Small intestine (tissue), 7 donors: ENCODE measurements at regions not wholly inside any gene's neighbourhood (a gene's known extent, or its start where the extent isn't known, plus 50 kb on each side); places are given as distances from the start of the nearest gene placed in this dataset.
A peak's percentile ranks its signal among the peaks of the same experiment; 100 is the strongest.

Experiments
- DNase-seq, 2 donors: peaks; one replicate each; pipeline versions ENCODE4 v3.0.0 to v3.0.0-alpha.2; 2013
- FAIRE-seq: peaks from 2 replicates; lab custom pipeline; 2012; peaks lifted over from hg19 to GRCh38; lab: Jason Lieb, UNC
- H3K27ac ChIP-seq, 3 donors: one replicate each; pipeline ENCODE4 v1.5.1; 2013; ENCODE audit warnings: low read length in 2 of 3, mild to moderate bottlenecking in 2 of 3, control low read depth in 1 of 3, inconsistent platforms in 1 of 3, low read depth in 1 of 3, moderate library complexity in 1 of 3
- H3K27me3 ChIP-seq, 3 donors: one replicate each; pipeline ENCODE4 v1.6.1; 2013; ENCODE audit warnings: low read length in 3 of 3, inconsistent platforms in 1 of 3; ENCODE audit not compliant: control insufficient read depth in 3 of 3, insufficient read depth in 3 of 3
- H3K36me3 ChIP-seq, 3 donors: one replicate each; pipeline ENCODE4 v1.6.1; 2013; ENCODE audit warnings: low read length in 3 of 3, inconsistent platforms in 1 of 3, low read depth in 1 of 3, mild to moderate bottlenecking in 1 of 3, moderate library complexity in 1 of 3; ENCODE audit not compliant: control insufficient read depth in 3 of 3, insufficient read depth in 2 of 3
- H3K4me1 ChIP-seq, 3 donors: one replicate each; pipeline ENCODE4 v1.6.1; 2013; ENCODE audit warnings: low read length in 2 of 3, inconsistent platforms in 1 of 3, low read depth in 1 of 3, mild to moderate bottlenecking in 1 of 3, moderate library complexity in 1 of 3; ENCODE audit not compliant: control insufficient read depth in 3 of 3, insufficient read depth in 2 of 3
- H3K4me3 ChIP-seq, 3 donors: one replicate each; pipeline ENCODE4 v1.5.1; 2013; ENCODE audit warnings: low read length in 3 of 3, control low read depth in 1 of 3, inconsistent platforms in 1 of 3, low read depth in 1 of 3, mild to moderate bottlenecking in 1 of 3, moderate library complexity in 1 of 3
- H3K9me3 ChIP-seq, 2 donors: one replicate each; pipeline ENCODE4 v1.6.1; 2013; ENCODE audit warnings: low read depth in 1 of 2, low read length in 1 of 2; ENCODE audit not compliant: control insufficient read depth in 2 of 2, insufficient read depth in 1 of 2
- WGBS, 3 donors: extraction: QIAGEN DNeasy Blood & Tissue Kit; methylation state at CpG; one replicate each; pipeline ENCODE4 v1.1.7; 2013; 5-methylcytosine and 5-hydroxymethylcytosine counted together
- donor health status: healthy with polysubstance abuse.
- donor health status: control.
- donor health status: control.
- donor health status: Bipolar disorder and iron deficiency.
- donor health status: healthy.

DNA sequence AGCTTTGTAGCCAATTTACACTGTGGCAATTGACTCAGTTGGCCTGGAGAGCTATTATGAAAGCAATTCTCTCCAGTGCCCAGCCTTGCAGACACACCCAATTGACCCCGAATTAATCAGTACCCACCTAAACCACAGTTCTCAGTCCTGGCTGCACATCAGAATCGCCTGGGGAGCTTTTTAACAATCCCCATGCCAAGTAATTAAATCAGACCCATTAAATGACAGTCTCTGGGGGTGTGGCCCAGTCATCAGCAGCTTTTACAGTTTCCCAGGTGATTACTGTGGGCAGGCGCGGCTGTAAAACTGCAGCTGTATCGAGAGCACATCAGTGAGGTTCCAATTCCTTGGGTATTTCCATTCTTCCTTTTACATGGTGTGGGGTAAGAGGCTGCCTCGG lies 460.9 kb upstream of the FAT1 start:
- Histone ChIP-seq H3K27ac (peak overlapping the region in 1 of 3 donors; percentile 6), H3K36me3 (no peaks in the 10 kb centered on the region), H3K27me3 (no peaks in the 10 kb centered on the region), H3K4me3 (no peak overlapping the region), H3K4me1 (peaks cover 0 to 11% (median 2%) of the 10 kb centered on the region in 3 donors), H3K9me3 (no peaks in the 10 kb centered on the region)
- no peak for FAIRE-seq
- DNase-seq = peak; percentile 51 to 54
- 8 to 56% (median 39%) methylated on average over 6 of the region's 6 CpGs for WGBS, 3 donors

DNA sequence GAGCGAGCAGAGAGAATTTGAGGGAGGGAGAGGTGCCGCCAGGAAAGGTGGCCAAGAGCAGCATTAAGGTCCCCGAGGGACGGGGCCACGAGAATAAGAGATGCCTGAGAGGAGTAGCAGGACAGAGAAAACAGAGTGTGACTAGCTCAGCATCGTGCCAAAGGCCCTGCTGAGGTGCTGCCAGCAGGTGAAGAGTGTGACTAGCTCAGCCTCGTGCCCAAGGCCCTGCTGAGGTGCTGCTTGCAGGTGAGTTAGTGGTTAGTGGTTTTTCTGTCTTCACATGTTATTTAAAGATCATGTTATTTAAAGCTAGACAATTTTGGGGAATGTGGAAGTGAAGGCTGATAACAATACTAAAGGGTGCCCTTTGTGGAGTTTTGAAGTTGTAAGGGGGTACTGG lies 464.5 kb upstream of the FAT1 start:
- DNase-seq (no peak), FAIRE-seq (no peak)
- no peaks in the 10 kb centered on the region for H3K36me3 ChIP-seq
- H3K4me3 ChIP-seq = no peak overlapping the region
- H3K27ac ChIP-seq = no peak overlapping the region
- 53 to 78% (median 57%) methylated on average over 7 of the region's 7 CpGs for WGBS, 3 donors
- no peaks in the 10 kb centered on the region for H3K9me3 ChIP-seq
- H3K27me3 ChIP-seq = no peaks in the 10 kb centered on the region
- H3K4me1 ChIP-seq = peaks cover 0 to 15% (median 4%) of the 10 kb centered on the region in 3 donors

DNA sequence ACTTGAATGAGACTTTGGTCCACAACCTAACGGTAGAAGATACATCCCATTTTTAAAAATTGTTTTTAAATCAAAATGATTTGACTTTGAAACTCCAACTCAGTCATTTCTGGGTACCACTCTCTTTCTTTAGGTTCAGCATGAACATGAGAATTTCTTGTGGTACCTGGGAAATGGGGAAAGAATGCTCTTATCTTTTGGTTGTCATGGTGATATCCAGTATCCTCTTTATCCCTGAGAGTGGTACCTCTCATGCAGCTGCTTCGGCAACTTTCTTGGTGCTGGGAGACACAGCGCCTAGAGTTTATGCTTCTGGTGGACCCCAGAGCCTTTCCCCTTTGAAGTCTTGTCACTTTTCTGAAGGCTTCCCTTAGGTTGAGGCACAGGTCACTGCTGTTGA lies 465.1 kb upstream of the FAT1 start:
- 85 to 90% (median 87%) methylated on average over 3 of the region's 3 CpGs for WGBS, 3 donors
- H3K27me3 ChIP-seq = no peaks in the 10 kb centered on the region
- no peak overlapping the region for H3K27ac ChIP-seq

DNA sequence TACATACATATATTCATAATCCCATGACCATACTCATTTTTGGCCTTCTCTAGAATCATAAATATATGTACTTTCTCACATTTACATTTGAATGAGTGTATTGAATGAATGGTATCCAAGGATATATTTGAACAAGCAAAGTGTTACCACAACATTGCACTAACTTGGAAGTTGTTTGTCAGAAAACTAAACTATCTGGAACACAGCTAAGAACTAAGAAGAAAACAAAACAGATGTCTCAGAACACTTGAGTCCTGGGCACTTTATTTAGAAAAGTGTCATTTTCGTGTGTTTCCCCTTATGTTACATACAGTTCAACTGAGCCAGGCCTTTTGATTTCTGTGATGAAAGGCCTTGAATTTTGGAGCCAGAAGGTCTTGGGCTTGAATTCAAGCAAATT lies 466.7 kb upstream of the FAT1 start:
- Histone ChIP-seq H3K4me3 (no peak overlapping the region), H3K9me3 (no peaks in the 10 kb centered on the region), H3K27ac (no peak overlapping the region), H3K36me3 (no peaks in the 10 kb centered on the region), H3K27me3 (no peaks in the 10 kb centered on the region), H3K4me1 (peaks cover 0 to 12% (median 2%) of the 10 kb centered on the region in 3 donors)
- DNase-seq (no peak), FAIRE-seq (no peak)
- WGBS, 3 donors = 38 to 63% (median 47%) methylated on average over 1 of the region's 1 CpG

More for the DNA sequence above, 465.1 kb upstream of the FAT1 start:
- FAIRE-seq (no peak), DNase-seq (no peak)
- H3K9me3 ChIP-seq = no peaks in the 10 kb centered on the region
- no peak overlapping the region for H3K4me3 ChIP-seq
- H3K4me1 ChIP-seq = peaks cover 0 to 19% (median 4%) of the 10 kb centered on the region in 3 donors
- H3K36me3 ChIP-seq = no peaks in the 10 kb centered on the region

DNA sequence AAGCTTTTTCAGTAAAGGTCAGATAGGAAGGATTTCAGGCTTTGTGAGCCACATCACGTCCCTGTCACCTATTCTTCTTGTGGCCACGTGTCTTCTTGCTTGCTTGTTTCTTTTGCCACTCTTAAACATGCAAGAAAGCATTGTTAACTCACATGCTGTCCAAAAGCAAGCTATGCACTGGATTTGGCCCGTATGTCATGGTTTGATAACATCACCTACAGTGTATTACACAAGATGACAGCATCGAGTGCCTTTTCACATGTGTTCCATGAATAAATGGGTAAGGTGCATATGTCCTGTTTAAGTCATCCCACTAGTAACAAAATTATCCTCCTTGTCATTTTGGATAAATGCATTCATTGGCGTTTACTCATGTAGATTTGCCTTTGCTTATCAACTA lies 468.0 kb upstream of the FAT1 start:
- FAIRE-seq (no peak), DNase-seq (no peak)
- Histone ChIP-seq H3K4me1 (peaks cover 0 to 12% (median 2%) of the 10 kb centered on the region in 3 donors), H3K4me3 (no peak overlapping the region), H3K27ac (no peak overlapping the region), H3K27me3 (no peaks in the 10 kb centered on the region), H3K9me3 (no peaks in the 10 kb centered on the region), H3K36me3 (no peaks in the 10 kb centered on the region)
- 78 to 82% (median 81%) methylated on average over 5 of the region's 5 CpGs for WGBS, 3 donors

DNA sequence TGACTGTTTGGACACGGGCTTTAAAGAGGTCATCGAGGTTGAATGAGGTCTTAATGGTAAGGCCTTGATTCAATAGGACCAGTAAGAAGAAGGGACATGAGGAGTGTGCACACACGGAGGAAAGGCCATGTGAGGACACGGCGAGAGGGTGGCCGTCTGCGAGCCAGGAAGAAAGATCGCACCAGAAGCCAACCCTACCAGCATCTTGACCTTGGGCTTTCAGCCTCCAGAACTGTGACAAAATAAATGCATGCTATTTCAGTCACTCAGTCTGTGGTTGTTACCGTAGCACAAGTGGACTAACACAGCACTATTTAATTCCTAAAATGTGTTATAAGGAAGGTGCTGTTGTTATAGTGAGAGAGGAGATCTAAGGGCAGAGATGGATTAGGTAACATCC lies 468.6 kb upstream of the FAT1 start:
- DNase-seq = no peak
- Histone ChIP-seq H3K9me3 (no peaks in the 10 kb centered on the region), H3K4me3 (no peak overlapping the region), H3K27ac (peak overlapping the region in 1 of 3 donors; percentile 67), H3K4me1 (peaks cover 0 to 12% (median 2%) of the 10 kb centered on the region in 3 donors), H3K27me3 (no peaks in the 10 kb centered on the region), H3K36me3 (no peaks in the 10 kb centered on the region)
- no peak for FAIRE-seq
- WGBS, 3 donors = 88 to 94% (median 89%) methylated on average over 9 of the region's 9 CpGs

DNA sequence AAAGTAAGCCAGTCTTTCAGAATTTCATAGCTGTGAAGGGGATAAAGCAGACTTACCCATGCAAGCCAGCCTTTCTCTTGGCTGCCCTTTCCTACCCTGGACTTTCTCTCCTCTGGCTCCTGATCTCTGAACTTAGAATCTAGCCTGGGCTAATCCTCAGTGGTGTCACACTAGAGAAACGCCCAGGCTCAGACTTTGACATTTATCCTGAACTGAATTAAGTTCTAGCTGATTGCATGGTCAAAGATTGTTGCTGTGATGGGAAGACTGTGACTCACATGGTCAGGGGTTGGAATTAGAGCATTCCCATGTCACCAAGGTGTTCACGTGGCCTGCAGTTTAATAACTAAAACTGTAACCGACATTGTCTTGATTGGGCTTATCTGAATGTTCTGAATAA lies 469.5 kb upstream of the FAT1 start:
- Histone ChIP-seq H3K36me3 (no peaks in the 10 kb centered on the region), H3K27ac (peak overlapping the region in 2 of 3 donors; percentile 69 to 76), H3K4me1 (peaks cover 0 to 12% (median 2%) of the 10 kb centered on the region in 3 donors), H3K4me3 (no peak overlapping the region), H3K9me3 (no peaks in the 10 kb centered on the region), H3K27me3 (no peaks in the 10 kb centered on the region)
- FAIRE-seq (no peak), DNase-seq (peak; percentile 82 to 95)
- WGBS, 3 donors = 15 to 67% (median 20%) methylated on average over 3 of the region's 3 CpGs

DNA sequence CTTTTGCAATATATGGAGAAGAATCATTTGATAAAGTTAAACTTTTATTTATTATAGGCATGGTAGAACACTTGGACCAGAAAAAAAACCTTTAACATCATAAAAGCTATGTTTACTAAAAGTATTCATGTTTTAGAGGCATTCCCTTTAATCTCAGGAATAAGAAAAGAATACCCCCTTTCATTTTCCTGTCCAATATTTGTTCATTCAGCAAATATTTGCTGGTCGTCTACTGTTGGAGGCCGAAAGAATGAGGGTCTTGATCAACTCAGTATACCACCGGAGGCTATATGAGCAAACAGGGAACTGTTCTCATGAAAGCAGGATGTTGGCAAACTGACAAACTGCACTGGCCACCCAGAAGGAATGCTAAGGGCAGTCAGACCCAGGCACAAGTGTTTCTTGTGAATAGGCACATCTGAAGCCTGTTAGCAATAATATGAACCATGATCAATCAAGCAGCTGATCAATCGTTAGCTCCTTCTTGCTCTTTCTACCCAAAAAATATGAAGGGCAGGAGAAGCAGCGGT lies 480.8 kb upstream of the FAT1 start:
- 69 to 70% (median 70%) methylated on average over 5 of the region's 5 CpGs for whole genome bisulfite sequencing, 3 donors
- FAIRE-seq (no peak), DNase-seq (no peak)
- Histone ChIP-seq H3K9me3 (peaks cover 0 to 3% of the 10 kb centered on the region in 2 donors), H3K27me3 (no peaks in the 10 kb centered on the region), H3K36me3 (no peaks in the 10 kb centered on the region), H3K4me1 (no peaks in the 10 kb centered on the region), H3K27ac (no peak overlapping the region), H3K4me3 (no peak overlapping the region)

DNA sequence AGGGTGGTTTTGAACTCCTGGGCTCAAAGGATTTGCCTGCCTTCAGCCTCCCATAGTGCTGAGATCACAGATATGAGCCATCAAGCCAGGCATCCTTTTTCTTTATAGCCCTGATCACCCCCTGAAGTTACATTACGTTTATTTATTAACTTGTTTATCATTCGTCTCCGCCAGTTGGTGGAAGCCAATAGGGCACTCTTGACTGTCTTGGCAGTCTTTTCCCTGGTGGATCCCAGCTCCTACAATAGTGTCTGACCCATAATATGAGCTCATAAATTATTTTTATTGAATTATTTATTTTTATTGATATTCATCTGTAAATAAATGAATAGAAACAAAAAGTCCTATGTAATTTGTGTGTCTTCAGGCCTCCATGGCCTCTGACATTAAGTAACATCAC lies 484.3 kb upstream of the FAT1 start:
- no peaks in the 10 kb centered on the region for H3K4me1 ChIP-seq
- no peaks in the 10 kb centered on the region for H3K9me3 ChIP-seq
- no peak overlapping the region for H3K27ac ChIP-seq
- FAIRE-seq = no peak
- no peaks in the 10 kb centered on the region for H3K36me3 ChIP-seq
- H3K27me3 ChIP-seq = no peaks in the 10 kb centered on the region
- H3K4me3 ChIP-seq = no peak overlapping the region
- no peak for DNase-seq
- 63 to 74% (median 66%) methylated on average over 3 of the region's 3 CpGs for WGBS, 3 donors
